ENCODE measurements at regions not wholly inside any gene's neighbourhood (a gene's known extent, or its start where the extent isn't known, plus 50 kb on each side); places are given as distances from the start of the nearest gene placed in this dataset.
"Not testable (repeated sequence)": the region's sequence is repeated elsewhere in the genome, so short reads cannot be mapped to it uniquely, and the experiment has no call there.

- H3K4me3 ChIP-seq (ENCODE audit: low read depth in 1 of 2, low read length in 1 of 2), result no peak overlapping the region
- H3K36me3 ChIP-seq, result no peaks in the 10 kb centered on the region
- no peaks in the 10 kb centered on the region for H3K4me1 ChIP-seq (ENCODE audit: control insufficient read depth in 1 of 2, insufficient read depth in 1 of 2, low read depth in 1 of 2, low read length in 1 of 2)
- H3K27me3 ChIP-seq, result no peaks in the 10 kb centered on the region
- no peaks in the 10 kb centered on the region for H3K9me3 ChIP-seq
- H3K27ac ChIP-seq, result no peak overlapping the region
- TF ChIP-seq, protein P1, sequence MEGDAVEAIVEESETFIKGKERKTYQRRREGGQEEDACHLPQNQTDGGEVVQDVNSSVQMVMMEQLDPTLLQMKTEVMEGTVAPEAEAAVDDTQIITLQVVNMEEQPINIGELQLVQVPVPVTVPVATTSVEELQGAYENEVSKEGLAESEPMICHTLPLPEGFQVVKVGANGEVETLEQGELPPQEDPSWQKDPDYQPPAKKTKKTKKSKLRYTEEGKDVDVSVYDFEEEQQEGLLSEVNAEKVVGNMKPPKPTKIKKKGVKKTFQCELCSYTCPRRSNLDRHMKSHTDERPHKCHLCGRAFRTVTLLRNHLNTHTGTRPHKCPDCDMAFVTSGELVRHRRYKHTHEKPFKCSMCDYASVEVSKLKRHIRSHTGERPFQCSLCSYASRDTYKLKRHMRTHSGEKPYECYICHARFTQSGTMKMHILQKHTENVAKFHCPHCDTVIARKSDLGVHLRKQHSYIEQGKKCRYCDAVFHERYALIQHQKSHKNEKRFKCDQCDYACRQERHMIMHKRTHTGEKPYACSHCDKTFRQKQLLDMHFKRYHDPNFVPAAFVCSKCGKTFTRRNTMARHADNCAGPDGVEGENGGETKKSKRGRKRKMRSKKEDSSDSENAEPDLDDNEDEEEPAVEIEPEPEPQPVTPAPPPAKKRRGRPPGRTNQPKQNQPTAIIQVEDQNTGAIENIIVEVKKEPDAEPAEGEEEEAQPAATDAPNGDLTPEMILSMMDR (IDR thresholded peaks at IDR 0.05), result no peak
Observed at GRCh38 chr11:33949252-33949913, 57.5 kb upstream of the LMO2 start.

DNA sequence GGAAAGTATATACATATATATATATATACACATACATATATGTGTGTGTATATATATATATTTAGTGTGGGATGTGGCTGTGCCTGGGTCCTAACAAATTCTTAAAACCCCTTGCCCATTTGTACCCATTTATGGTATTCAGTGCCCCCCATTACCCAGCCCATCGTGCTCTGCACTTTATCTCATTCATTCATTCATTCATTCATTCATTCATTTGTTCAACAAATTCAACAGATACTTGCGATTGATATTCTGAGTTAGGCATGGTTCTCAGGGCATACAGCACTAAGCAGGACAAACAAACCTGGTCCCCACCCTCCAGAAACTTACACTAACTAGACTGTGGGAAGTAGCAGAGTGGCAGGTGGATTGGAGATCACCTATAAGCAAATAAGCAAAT, 56.6 kb upstream of the LMO2 start:
- H3K27me3 ChIP-seq, result no peaks in the 10 kb centered on the region
- no peak overlapping the region for H3K27ac ChIP-seq
- H3K4me1 ChIP-seq (ENCODE audit: control insufficient read depth in 1 of 2, insufficient read depth in 1 of 2, low read depth in 1 of 2, low read length in 1 of 2), result no peaks in the 10 kb centered on the region
- no peaks in the 10 kb centered on the region for H3K36me3 ChIP-seq
- H3K4me3 ChIP-seq (ENCODE audit: low read depth in 1 of 2, low read length in 1 of 2), result no peak overlapping the region
- TF ChIP-seq, protein P1 (IDR thresholded peaks at IDR 0.05), result no peak
- H3K9me3 ChIP-seq, result no peaks in the 10 kb centered on the region

- not testable (repeated sequence) for H3K9me3 ChIP-seq; H3K27ac ChIP-seq; H3K4me1 ChIP-seq (ENCODE audit: control insufficient read depth in 1 of 2, insufficient read depth in 1 of 2, low read depth in 1 of 2, low read length in 1 of 2); H3K4me3 ChIP-seq (ENCODE audit: low read depth in 1 of 2, low read length in 1 of 2); H3K27me3 ChIP-seq; H3K36me3 ChIP-seq
Observed at GRCh38 chr11:33947918-33948317, 56.0 kb upstream of the LMO2 start.

GRCh38 chr11:33946930-33947329, 55.1 kb upstream of the LMO2 start:
- no peak overlapping the region for H3K27ac ChIP-seq
- peaks cover 1 to 4% of the 10 kb centered on the region in 2 experiments for H3K4me1 ChIP-seq (ENCODE audit: control insufficient read depth in 1 of 2, insufficient read depth in 1 of 2, low read depth in 1 of 2, low read length in 1 of 2)
- H3K9me3 ChIP-seq, result no peaks in the 10 kb centered on the region
- H3K4me3 ChIP-seq (ENCODE audit: low read depth in 1 of 2, low read length in 1 of 2), result no peak overlapping the region
- no peaks in the 10 kb centered on the region for H3K36me3 ChIP-seq
- H3K27me3 ChIP-seq, result no peaks in the 10 kb centered on the region
- TF ChIP-seq, protein P1 (IDR thresholded peaks at IDR 0.05), result no peak

DNA sequence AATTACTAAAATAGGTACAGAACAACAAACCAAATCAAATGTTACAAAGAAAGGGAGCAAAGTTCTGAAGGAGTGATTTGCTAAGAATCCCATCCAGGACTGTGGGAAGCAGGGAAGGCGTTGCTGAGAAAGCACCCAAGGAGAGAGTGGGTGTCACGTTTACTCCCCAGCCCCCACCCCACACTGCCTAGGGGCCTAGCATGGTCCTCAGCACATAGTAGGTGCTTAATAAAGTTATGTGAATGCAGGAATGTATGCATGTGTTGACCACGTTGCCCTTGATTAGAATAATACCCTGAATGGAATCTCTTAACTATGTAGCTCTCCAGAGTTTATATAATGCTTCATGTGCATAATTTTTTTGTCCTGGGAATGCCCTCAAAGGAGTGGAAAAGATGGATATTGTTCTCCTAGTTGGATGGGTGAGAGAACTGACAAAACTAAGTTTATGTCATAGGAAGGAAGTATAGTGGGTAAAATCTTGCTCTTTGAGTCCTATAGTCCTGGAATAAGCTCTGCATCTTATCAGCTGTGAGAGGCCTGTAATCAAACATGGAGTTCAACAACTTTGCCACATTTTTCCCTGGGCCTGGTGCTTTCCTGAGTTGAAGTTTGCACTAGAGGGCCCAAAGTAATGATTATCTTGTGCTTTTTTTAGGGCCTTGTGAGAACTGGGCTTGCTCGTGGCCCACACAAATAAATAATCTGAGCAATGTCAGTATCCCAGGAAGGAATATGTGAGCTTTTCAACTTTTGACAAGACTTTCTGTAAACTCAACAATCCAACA, 53.8 kb upstream of the LMO2 start:
- Histone ChIP-seq H3K27ac (no peak overlapping the region), H3K4me3 (ENCODE audit: low read depth in 1 of 2, low read length in 1 of 2) (no peak overlapping the region), H3K9me3 (no peaks in the 10 kb centered on the region), H3K36me3 (no peaks in the 10 kb centered on the region), H3K27me3 (no peaks in the 10 kb centered on the region), H3K4me1 (ENCODE audit: control insufficient read depth in 1 of 2, insufficient read depth in 1 of 2, low read depth in 1 of 2, low read length in 1 of 2) (peaks cover 12 to 14% of the 10 kb centered on the region in 2 experiments)
- TF ChIP-seq, protein P1 (IDR thresholded peaks at IDR 0.05), result no peak
